Left lung (tissue), 4 donors: ENCODE measurements at regions not wholly inside any gene's neighbourhood (a gene's known extent, or its start where the extent isn't known, plus 50 kb on each side); places are given as distances from the start of the nearest gene placed in this dataset.
A peak's percentile ranks its signal among the peaks of the same experiment; 100 is the strongest.

Experiments used
- ATAC-seq: fragments of 200-7000 bp; cut with Tn5 transposase; one replicate; pipeline ENCODE4 v1.9.1; 2020; ENCODE audit warnings: moderate library complexity
- DNase-seq, 4 donors: peaks; one replicate each; pipeline ENCODE4 v3.0.0-alpha.2; 2013 to 2020
- H3K27ac ChIP-seq, 2 donors: fragments of 200-600 bp; sonication (generic) in 1 of 2; one replicate each; pipeline versions ENCODE4 v1.5.0 to v1.8.0; 2020 to 2021
- H3K27me3 ChIP-seq, 2 donors: fragments of 200-600 bp; sonication (generic) in 1 of 2; one replicate each; pipeline versions ENCODE4 v1.5.0 to v1.8.0; 2020 to 2021
- H3K36me3 ChIP-seq, 2 donors: fragments of 200-600 bp; sonication (generic) in 1 of 2; one replicate each; pipeline versions ENCODE4 v1.5.0 to v1.8.0; 2020 to 2021
- H3K4me1 ChIP-seq, 2 donors: fragments of 200-600 bp; one replicate each; pipeline ENCODE4 v1.8.0; 2021
- H3K4me3 ChIP-seq, 2 donors: fragments of 200-600 bp; sonication (generic) in 1 of 2; one replicate each; pipeline versions ENCODE4 v1.5.0 to v1.8.0; 2020 to 2021; ENCODE audit warnings: mild to moderate bottlenecking in 1 of 2
- H3K9me3 ChIP-seq, 2 donors: fragments of 200-600 bp; sonication (generic) in 1 of 2; one replicate each; pipeline versions ENCODE4 v1.5.0 to v1.8.0; 2020 to 2021
- intact Hi-C, 2 donors: fragments of 100-400 bp; cut with DNase I; formaldehyde crosslinking; loops; one replicate each; pipeline versions ENCODE4 v1.11.2 to v1.14.2; 2022
- TF ChIP-seq, protein P1 (sequence below), 2 donors: fragments of 200-600 bp; sonication (generic) in 1 of 2; IDR thresholded peaks; one replicate each; pipeline versions ENCODE4 v1.5.0 to v1.8.0; 2021; ENCODE audit warnings: antibody characterized with exemption in 2 of 2
- donor health status: DM: no; HTN: yes; CAD: no.
- donor health status: DM: no; HTN: no; CAD: no.

GRCh38 chr1:56200442-56200841, 378.9 kb downstream of the PLPP3 start:
- TF ChIP-seq, protein P1, sequence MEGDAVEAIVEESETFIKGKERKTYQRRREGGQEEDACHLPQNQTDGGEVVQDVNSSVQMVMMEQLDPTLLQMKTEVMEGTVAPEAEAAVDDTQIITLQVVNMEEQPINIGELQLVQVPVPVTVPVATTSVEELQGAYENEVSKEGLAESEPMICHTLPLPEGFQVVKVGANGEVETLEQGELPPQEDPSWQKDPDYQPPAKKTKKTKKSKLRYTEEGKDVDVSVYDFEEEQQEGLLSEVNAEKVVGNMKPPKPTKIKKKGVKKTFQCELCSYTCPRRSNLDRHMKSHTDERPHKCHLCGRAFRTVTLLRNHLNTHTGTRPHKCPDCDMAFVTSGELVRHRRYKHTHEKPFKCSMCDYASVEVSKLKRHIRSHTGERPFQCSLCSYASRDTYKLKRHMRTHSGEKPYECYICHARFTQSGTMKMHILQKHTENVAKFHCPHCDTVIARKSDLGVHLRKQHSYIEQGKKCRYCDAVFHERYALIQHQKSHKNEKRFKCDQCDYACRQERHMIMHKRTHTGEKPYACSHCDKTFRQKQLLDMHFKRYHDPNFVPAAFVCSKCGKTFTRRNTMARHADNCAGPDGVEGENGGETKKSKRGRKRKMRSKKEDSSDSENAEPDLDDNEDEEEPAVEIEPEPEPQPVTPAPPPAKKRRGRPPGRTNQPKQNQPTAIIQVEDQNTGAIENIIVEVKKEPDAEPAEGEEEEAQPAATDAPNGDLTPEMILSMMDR (IDR thresholded peaks at IDR 0.05): no peak
- Histone ChIP-seq H3K4me1 (no peaks in the 10 kb centered on the region), H3K9me3 (no peaks in the 10 kb centered on the region), H3K36me3 (no peaks in the 10 kb centered on the region), H3K4me3 (no peak overlapping the region), H3K27me3 (no peaks in the 10 kb centered on the region), H3K27ac (no peak overlapping the region)
- ATAC-seq (no peak), DNase-seq (peak in 1 of 4 donors; percentile 17)
- intact Hi-C loops: no loop called here

GRCh38 chr1:56199956-56200355, 379.4 kb downstream of the PLPP3 start:
- Histone ChIP-seq H3K36me3 (no peaks in the 10 kb centered on the region), H3K4me1 (no peaks in the 10 kb centered on the region), H3K4me3 (no peak overlapping the region), H3K27ac (no peak overlapping the region), H3K9me3 (no peaks in the 10 kb centered on the region), H3K27me3 (no peaks in the 10 kb centered on the region)
- TF ChIP-seq, protein P1 (IDR thresholded peaks at IDR 0.05): no peak
- ATAC-seq (no peak), DNase-seq (no peak)
- intact Hi-C loops: no loop called here

GRCh38 chr1:56199061-56199460, 380.3 kb downstream of the PLPP3 start:
- Histone ChIP-seq H3K27ac (no peak overlapping the region), H3K9me3 (no peaks in the 10 kb centered on the region), H3K4me1 (no peaks in the 10 kb centered on the region), H3K4me3 (no peak overlapping the region), H3K27me3 (no peaks in the 10 kb centered on the region), H3K36me3 (no peaks in the 10 kb centered on the region)
- DNase-seq (no peak), ATAC-seq (no peak)
- intact Hi-C loops: no loop called here
- TF ChIP-seq, protein P1 (IDR thresholded peaks at IDR 0.05): no peak

DNA sequence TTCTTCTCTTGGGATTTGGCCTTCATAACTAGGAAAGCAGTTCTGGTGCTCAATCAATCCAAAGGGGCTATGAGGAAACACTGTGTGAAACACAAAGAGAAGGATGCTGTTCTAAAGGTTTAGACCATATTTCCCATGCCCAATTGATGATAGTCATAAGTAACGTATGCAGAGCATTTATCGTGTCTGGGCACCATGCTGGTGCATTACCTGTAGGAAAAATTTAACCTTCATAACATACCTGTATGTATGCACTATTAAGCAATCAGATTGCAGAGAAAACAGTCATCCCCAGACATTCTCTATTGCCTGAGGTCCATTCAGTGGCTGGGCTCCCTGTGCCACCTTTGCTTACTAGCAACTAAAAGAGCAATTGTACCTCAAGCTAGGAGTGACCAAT, 381.4 kb downstream of the PLPP3 start:
- Histone ChIP-seq H3K4me1 (no peaks in the 10 kb centered on the region), H3K9me3 (no peaks in the 10 kb centered on the region), H3K27me3 (no peaks in the 10 kb centered on the region), H3K36me3 (no peaks in the 10 kb centered on the region), H3K4me3 (no peak overlapping the region), H3K27ac (no peak overlapping the region)
- intact Hi-C loops: no loop called here
- no peak for ATAC-seq
- no peak for DNase-seq
- TF ChIP-seq, protein P1 (IDR thresholded peaks at IDR 0.05): no peak

DNA sequence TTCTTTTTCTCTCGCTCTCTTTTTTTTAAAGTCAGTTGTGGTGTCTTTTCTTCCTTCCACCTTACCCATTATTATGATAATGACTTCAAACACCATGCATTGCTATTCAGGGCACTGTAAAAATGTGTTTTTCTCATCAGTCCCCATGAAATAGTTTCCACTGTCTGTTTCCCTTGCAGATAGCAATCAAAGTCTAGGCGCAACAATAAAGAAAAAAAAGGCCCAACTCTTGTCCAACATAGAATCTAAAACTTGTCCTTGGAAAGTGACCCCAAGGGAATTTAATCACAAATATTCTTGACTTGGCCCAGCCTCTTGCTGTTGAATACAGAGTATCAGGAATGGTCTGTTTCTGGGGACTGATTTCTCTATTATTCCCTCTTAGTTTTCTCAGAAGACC, 382.5 kb downstream of the PLPP3 start:
- DNase-seq (no peak), ATAC-seq (no peak)
- no peaks in the 10 kb centered on the region for H3K9me3 ChIP-seq
- intact Hi-C loops: no loop called here
- H3K27me3 ChIP-seq: no peaks in the 10 kb centered on the region
- no peaks in the 10 kb centered on the region for H3K36me3 ChIP-seq
- H3K27ac ChIP-seq: no peak overlapping the region
- TF ChIP-seq, protein P1 (IDR thresholded peaks at IDR 0.05): no peak
- H3K4me1 ChIP-seq: no peaks in the 10 kb centered on the region
- H3K4me3 ChIP-seq: no peak overlapping the region
